GM12864 (cell line): ENCODE measurements at regions not wholly inside any gene's neighbourhood (a gene's known extent, or its start where the extent isn't known, plus 50 kb on each side); places are given as distances from the start of the nearest gene placed in this dataset.

Experiments
- DNase-seq: peaks from one replicate; pipeline ENCODE4 v3.0.0-alpha.2; 2011; ENCODE audit warnings: low read depth
- H3K4me3 ChIP-seq: 2 replicates; pipeline ENCODE4 v1.5.1; 2011; ENCODE audit warnings: mild to moderate bottlenecking, low read depth, low read length, control low read depth
- TF ChIP-seq, protein P1 (sequence below): IDR thresholded peaks from 2 replicates; pipeline ENCODE4 v1.5.1; 2011; ENCODE audit warnings: low read depth, mild to moderate bottlenecking, moderate library complexity, low read length, control low read depth, inconsistent platforms; ENCODE audit errors: missing control alignments

DNA sequence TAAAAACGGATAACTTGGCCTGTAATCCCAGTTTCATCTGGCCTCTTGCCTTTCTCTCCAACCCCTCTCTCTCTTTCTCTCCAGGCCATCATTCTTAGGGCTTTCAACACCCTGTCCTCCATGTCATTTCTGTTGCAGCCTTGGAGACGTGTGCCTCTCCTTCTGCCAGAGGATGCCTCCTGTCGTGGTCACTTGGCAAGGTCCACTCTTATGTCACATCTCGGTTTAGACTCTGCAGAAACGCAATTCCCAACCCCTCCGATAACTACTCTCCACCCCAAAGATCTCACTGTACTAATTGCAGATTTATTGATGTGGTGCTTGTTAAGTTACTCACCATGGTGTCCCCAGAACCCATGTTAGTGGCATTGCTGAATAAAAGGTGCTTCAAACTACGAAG is 787.3 kb upstream of the RBFOX1 start:
- no peak for DNase-seq
- no peak overlapping the region for H3K4me3 ChIP-seq
- TF ChIP-seq, protein P1, sequence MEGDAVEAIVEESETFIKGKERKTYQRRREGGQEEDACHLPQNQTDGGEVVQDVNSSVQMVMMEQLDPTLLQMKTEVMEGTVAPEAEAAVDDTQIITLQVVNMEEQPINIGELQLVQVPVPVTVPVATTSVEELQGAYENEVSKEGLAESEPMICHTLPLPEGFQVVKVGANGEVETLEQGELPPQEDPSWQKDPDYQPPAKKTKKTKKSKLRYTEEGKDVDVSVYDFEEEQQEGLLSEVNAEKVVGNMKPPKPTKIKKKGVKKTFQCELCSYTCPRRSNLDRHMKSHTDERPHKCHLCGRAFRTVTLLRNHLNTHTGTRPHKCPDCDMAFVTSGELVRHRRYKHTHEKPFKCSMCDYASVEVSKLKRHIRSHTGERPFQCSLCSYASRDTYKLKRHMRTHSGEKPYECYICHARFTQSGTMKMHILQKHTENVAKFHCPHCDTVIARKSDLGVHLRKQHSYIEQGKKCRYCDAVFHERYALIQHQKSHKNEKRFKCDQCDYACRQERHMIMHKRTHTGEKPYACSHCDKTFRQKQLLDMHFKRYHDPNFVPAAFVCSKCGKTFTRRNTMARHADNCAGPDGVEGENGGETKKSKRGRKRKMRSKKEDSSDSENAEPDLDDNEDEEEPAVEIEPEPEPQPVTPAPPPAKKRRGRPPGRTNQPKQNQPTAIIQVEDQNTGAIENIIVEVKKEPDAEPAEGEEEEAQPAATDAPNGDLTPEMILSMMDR: no peak

- DNase-seq: no peak
- H3K4me3 ChIP-seq: no peak overlapping the region
- TF ChIP-seq, protein P1: no peak
Measured at GRCh38 chr16:6541267-6541666, 791.4 kb upstream of the RBFOX1 start.

DNA sequence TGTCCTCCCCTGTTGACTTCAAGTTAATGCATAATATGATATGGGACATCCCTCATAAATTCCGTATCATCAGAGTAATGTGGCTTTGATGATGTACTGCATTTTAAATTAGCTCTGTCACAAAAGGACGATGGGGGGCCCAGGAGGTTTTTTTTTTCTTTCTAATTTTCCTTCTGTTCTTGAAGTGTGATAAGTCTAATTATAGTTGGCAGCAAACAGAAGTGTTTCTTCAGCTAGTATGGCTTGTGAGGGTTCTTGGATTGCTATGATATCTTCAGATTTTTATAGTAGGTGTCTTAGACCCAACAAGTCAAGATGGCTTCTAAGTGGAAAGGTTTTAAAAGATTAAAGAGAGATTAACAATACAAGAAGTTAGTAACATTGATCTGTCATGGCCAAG is 796.2 kb upstream of the RBFOX1 start:
- TF ChIP-seq, protein P1: no peak
- DNase-seq: no peak
- no peak overlapping the region for H3K4me3 ChIP-seq

- DNase-seq: no peak
Measured at GRCh38 chr16:6531067-6531466, 801.6 kb upstream of the RBFOX1 start.

DNA sequence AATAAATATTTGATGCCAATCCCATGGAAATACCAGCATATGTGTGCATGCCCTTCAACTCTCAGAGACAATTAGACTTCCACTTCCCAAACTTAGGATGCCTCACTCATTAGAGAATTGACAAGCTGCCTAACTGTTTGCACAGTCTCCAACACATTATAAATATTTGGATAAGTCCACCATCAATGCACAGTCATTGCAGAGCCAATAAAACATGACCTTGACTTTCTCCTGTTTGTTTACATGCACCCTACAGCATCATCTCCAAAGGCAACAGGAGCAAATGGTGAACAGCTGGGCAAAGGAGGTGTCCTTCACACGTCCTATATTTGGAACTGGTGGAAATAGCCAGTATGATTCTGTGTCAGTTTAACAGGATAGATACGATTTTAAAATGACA is 804.4 kb upstream of the RBFOX1 start:
- H3K4me3 ChIP-seq: no peak overlapping the region
- no peak for DNase-seq
- TF ChIP-seq, protein P1: no peak

More at GRCh38 chr16:6531067-6531466, 801.6 kb upstream of the RBFOX1 start:
- H3K4me3 ChIP-seq: no peak overlapping the region
- TF ChIP-seq, protein P1: no peak

DNA sequence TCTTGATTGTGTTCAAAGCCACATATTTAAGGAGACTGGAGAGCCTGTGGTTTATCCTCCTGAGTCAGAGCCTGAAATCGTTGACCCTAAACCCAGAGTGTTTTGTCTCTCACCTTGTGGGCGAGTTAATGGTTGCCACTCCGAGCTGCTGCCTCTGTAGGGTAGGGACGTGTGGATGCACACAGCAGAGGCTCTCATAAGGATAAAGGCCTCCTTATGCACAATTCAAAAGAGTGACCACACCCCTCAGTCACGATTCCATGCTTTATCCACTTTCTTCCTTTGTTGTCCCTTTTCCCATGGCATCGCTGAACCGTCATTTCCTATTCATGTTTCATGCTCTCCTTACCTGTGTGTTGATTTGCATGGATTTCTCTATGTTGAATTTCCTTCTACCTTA is 805.0 kb upstream of the RBFOX1 start:
- no peak overlapping the region for H3K4me3 ChIP-seq
- TF ChIP-seq, protein P1: no peak

DNA sequence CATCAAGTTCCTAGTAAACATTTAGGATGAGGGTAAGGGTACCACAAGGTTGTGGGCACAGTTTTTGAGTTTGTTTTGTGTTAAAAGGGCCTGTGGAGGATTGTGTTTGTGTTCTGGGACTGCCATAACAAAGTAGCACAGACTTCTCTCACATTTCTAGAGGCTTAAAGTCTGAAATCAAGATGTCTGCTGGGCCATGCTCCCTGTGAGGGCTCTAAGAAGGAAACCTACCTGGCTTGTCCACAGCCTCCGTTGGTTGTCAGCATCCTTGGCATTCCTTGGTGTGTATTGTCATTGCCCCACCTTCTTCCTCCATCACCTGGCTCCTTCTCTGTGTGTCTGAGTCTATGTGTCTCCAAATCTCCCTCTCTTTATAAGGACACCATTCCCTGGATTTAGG is 808.1 kb upstream of the RBFOX1 start:
- TF ChIP-seq, protein P1: no peak
- DNase-seq: no peak
- no peak overlapping the region for H3K4me3 ChIP-seq

More for the DNA sequence above, 805.0 kb upstream of the RBFOX1 start:
- DNase-seq: no peak
